Dendritic cell treated with granulocyte-macrophage colony-stimulating factor and Interleukin-4, amounts not matched to agents 40 ng/mL and 50 ng/mL, for 4 days (primary cell): ENCODE measurements at regions not wholly inside any gene's neighbourhood (a gene's known extent, or its start where the extent isn't known, plus 50 kb on each side); places are given as distances from the start of the nearest gene placed in this dataset.

Source experiments
- H3K27ac Mint-ChIP-seq: one replicate; pipeline ENCODE4 v1.8.0; 2022; ENCODE audit warnings: mild to moderate bottlenecking, mixed read lengths
- H3K27me3 Mint-ChIP-seq: one replicate; pipeline ENCODE4 v1.8.0; 2022; ENCODE audit warnings: mild to moderate bottlenecking, mixed read lengths
- H3K36me3 Mint-ChIP-seq: one replicate; pipeline ENCODE4 v1.8.0; 2022; ENCODE audit warnings: low read depth, mixed read lengths
- H3K4me1 Mint-ChIP-seq: one replicate; pipeline ENCODE4 v1.8.0; 2022; ENCODE audit warnings: low read depth, mixed read lengths
- H3K4me3 Mint-ChIP-seq: one replicate; pipeline ENCODE4 v1.8.0; 2022; ENCODE audit warnings: mild to moderate bottlenecking, moderate library complexity, mixed read lengths
- H3K9me3 Mint-ChIP-seq: one replicate; pipeline ENCODE4 v1.8.0; 2022; ENCODE audit warnings: mixed read lengths
- intact Hi-C: fragments of 100-400 bp; cut with micrococcal nuclease; formaldehyde crosslinking; loops from one replicate; pipeline ENCODE4 v1.15.0; 2022

DNA sequence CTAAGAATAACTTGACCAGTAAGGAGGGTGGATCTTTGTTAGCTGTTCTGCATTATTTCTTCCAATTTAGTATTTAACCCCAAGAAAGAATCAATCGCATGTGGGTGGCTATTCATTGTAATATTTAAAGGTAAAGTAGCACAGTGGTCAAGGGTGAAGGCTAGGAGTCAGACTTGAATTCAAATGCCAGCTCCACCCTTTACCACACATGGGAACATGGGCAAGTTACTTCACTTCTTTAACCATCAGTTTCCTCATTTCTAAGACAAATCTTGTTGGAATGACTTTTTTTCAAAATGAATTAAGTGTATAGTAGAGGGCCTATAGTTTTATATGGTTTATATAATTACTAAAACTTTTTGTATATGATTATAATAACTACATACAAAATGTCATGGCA, 71.3 kb upstream of the S1PR1 start:
- Mint-ChIP-seq H3K27ac (no peak overlapping the region), H3K27me3 (no peaks in the 10 kb centered on the region), H3K9me3 (no peaks in the 10 kb centered on the region), H3K4me1 (peaks cover 18% of the 10 kb centered on the region), H3K36me3 (no peaks in the 10 kb centered on the region), H3K4me3 (no peak overlapping the region)
- intact Hi-C loops: no loop called here

DNA sequence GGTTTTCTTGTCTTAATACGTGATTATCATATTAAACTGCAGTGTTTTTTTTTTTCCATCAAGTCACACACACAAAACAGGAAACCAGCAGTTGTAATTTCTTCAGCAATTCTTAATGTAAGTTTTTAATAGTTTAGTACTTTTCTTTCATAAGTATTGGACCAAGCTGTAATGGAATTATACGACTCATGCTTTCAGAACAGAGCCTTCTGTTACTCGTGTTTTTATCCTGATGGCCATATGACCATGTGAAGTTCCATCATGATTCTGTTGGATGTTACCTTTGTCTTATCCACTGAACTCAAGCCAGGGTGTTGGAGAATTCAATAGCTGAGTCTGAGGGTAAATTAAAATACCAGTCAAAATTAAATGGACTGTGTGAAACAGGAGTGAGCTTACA, 72.0 kb upstream of the S1PR1 start:
- Mint-ChIP-seq H3K9me3 (no peaks in the 10 kb centered on the region), H3K27ac (no peak overlapping the region), H3K4me3 (no peak overlapping the region), H3K36me3 (no peaks in the 10 kb centered on the region), H3K4me1 (peaks cover 18% of the 10 kb centered on the region), H3K27me3 (no peaks in the 10 kb centered on the region)
- intact Hi-C loops: no loop called here

DNA sequence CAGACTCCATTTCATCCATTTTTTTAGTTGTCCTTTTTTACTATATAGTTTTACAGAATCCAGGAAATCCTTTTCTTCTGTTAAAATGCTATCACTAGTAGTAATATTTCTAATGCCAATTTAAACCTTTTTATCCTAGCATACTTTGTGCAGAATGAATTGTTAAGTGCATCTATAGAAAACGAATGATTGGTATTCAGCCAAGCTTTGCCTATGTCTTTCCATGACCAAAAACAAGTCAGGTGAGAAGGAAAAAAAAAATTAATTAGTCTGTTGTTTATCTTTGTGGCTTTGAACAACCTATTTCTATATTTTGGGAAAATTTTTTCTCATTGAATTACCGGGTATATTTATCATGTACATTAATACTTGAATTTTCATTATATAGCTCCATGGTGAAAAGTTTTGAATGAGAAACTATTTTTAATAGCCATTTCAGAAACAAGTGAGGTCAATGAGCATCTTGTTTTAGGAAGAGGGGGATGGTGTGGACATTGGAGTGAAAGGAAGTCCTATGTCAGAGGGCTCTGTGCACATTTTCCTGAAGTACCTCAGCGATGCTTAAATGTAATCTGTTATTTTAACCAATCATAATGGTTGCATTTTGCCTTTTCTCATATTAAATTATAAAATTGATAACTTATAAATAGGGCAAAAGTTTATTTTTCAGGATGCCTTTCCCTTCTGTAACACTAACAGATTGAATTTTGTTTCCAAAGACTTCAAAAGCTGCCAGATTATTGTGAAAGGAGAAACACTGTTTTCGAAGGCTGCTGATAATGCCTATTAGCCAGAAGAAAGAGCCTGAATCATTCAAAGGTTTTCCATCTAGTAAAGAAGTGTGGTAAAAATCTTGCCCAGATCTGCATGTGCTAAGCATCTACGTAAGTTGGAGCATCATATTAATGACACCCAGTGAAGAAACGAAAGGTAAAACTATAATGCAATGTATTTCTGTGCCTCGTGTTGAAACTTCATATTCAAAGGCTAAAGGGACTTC, 73.8 kb upstream of the S1PR1 start:
- Mint-ChIP-seq H3K4me1 (peaks cover 18% of the 10 kb centered on the region), H3K4me3 (no peak overlapping the region), H3K9me3 (no peaks in the 10 kb centered on the region), H3K27ac (no peak overlapping the region), H3K27me3 (no peaks in the 10 kb centered on the region), H3K36me3 (no peaks in the 10 kb centered on the region)
- intact Hi-C loops: no loop called here

DNA sequence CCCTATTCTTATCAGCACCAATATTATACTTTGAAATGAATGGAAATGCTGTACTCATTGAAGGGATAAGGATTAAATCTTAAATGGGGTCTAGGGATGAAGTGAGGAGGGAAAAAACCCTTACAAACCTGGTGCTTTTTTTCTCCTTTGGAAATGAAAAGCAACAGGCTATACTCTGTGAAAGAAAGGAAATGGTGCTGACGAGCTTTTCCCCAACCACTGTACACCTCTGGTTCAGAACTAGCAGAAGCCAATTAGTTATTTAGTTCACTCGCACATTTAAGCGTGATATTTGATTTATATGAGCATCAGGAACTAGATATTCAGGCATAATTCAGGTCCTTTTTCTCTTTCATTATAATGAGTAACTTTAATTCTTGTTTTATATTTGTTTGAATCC, 74.5 kb upstream of the S1PR1 start:
- no peak overlapping the region for H3K27ac Mint-ChIP-seq
- intact Hi-C loops: no loop called here
- no peak overlapping the region for H3K4me3 Mint-ChIP-seq
- no peaks in the 10 kb centered on the region for H3K9me3 Mint-ChIP-seq
- H3K27me3 Mint-ChIP-seq: no peaks in the 10 kb centered on the region
- H3K36me3 Mint-ChIP-seq: no peaks in the 10 kb centered on the region
- H3K4me1 Mint-ChIP-seq: peaks cover 13% of the 10 kb centered on the region

DNA sequence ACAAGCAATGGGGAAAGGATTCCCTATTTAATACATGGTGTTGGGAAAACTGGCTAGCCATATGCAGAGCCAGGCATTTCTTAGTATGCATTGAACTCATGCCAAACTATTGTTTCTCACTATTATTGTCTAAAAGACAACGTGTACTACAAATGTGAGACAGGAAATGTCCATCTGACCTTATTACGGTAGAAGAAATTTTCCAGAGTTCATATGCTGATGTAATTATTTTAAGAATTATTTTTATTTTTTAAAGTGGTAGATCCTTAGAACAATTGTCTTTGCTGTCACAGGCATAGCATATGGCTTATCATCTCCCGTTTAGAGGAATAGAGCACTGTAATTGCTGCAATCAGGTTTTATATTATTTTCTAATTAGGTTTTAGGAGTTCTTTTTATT, 75.2 kb upstream of the S1PR1 start:
- H3K36me3 Mint-ChIP-seq: no peaks in the 10 kb centered on the region
- peaks cover 12% of the 10 kb centered on the region for H3K4me1 Mint-ChIP-seq
- H3K4me3 Mint-ChIP-seq: no peak overlapping the region
- intact Hi-C loops: no loop called here
- H3K27me3 Mint-ChIP-seq: no peaks in the 10 kb centered on the region
- H3K9me3 Mint-ChIP-seq: no peaks in the 10 kb centered on the region
- H3K27ac Mint-ChIP-seq: no peak overlapping the region

DNA sequence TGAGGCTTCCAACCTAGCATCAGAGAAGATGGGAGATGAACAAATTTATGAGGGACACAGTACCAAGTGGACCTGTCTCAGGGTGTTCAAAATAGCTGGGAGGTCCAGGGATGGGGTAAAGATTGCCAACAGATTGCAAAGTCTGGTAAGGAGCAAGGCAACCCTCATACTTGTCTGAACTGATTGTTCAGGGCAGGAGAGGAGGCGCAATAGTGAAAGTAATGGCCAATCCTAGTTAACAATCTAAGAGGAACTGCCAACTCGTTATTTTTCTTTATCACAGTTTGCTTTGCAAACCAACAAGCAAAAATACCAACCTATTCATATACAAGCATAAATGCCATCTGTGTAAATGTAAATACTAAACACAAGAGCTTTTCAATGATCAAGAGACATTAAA, 78.4 kb upstream of the S1PR1 start:
- Mint-ChIP-seq H3K27me3 (no peaks in the 10 kb centered on the region), H3K27ac (no peak overlapping the region), H3K4me1 (no peaks in the 10 kb centered on the region), H3K4me3 (no peak overlapping the region), H3K9me3 (no peaks in the 10 kb centered on the region), H3K36me3 (no peaks in the 10 kb centered on the region)
- intact Hi-C loops: no loop called here

DNA sequence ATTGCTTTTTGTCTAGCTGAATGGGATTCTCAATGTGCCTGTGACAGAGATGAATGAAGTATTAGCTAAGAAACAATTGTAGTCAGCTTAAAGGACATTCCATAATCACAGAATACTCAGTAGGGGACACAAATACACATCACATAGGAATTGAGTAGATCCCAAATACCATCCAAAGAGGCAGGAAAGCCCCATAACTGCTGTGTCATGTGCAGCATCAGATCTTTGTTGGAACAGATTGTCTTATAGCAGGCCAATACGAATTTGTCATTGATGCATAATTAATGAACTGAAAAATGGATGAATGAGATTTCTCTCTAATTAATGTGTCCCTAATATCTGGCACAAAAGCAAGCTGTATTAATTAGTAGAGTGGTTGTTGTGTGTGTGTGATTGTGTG, 82.3 kb upstream of the S1PR1 start:
- no peaks in the 10 kb centered on the region for H3K36me3 Mint-ChIP-seq
- H3K27ac Mint-ChIP-seq: no peak overlapping the region
- no peaks in the 10 kb centered on the region for H3K27me3 Mint-ChIP-seq
- intact Hi-C loops: no loop called here
- no peaks in the 10 kb centered on the region for H3K4me1 Mint-ChIP-seq
- H3K9me3 Mint-ChIP-seq: no peaks in the 10 kb centered on the region
- H3K4me3 Mint-ChIP-seq: no peak overlapping the region

DNA sequence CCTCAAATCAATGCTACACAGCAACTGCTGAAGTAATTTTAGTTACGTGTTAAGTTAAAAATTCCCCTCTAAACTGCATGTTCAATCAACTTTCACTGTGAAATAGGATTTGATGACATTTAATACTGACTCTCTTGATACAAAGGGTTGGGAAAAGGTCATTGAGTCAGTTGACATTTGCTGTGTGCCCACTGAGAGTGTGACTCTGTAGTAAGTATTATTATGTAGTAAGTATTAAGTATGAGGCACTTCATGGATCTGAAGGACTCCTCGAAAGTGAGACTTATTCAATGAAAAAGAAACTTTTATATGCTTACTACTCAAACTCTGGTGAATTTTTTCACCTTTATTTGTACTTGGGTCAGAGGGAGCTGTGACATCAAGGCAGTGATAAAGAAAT, 83.1 kb upstream of the S1PR1 start:
- Mint-ChIP-seq H3K9me3 (no peaks in the 10 kb centered on the region), H3K27ac (no peak overlapping the region), H3K36me3 (no peaks in the 10 kb centered on the region), H3K4me3 (no peak overlapping the region), H3K4me1 (no peaks in the 10 kb centered on the region), H3K27me3 (no peaks in the 10 kb centered on the region)
- intact Hi-C loops: no loop called here

DNA sequence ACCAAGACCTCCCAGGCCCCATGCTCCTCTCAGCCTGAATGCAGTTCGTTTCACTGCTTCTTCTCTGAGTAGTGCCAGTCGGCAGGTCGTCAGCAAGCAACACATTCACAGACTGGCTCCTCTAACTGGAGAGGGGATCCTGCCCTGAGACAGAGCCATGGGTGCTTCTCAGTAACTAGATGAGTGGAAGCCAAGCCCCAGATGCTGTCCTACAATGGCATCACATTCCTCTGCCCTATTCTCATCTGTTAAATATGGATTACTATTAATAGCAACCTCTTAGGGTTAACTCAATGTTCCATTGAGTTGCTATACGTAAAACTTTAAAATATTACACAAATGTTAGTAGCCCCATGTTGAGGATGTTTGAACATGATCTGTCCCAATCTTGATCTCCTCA, 84.2 kb upstream of the S1PR1 start:
- no peaks in the 10 kb centered on the region for H3K9me3 Mint-ChIP-seq
- no peaks in the 10 kb centered on the region for H3K36me3 Mint-ChIP-seq
- H3K27me3 Mint-ChIP-seq: no peaks in the 10 kb centered on the region
- intact Hi-C loops: no loop called here
- H3K4me3 Mint-ChIP-seq: no peak overlapping the region
- H3K4me1 Mint-ChIP-seq: no peaks in the 10 kb centered on the region
- H3K27ac Mint-ChIP-seq: no peak overlapping the region

DNA sequence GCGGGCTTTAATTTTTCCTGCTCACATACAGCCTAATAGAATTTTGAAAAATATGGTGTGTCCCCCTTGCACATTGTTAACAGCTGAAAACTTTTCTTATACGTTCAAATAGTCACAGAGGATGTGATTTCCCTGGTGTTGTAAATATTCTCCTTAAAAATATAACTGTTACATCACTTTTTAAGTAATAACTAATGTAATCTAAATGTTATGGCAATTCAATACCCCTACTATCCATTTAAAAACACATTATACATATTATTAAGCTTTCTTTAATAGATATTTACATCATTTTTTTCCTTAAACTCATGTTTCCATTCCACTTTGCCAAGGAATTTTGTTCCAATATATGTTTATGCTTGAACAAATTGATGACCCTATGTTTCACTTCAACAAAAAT, 85.5 kb upstream of the S1PR1 start:
- intact Hi-C loops: no loop called here
- no peaks in the 10 kb centered on the region for H3K4me1 Mint-ChIP-seq
- H3K36me3 Mint-ChIP-seq: no peaks in the 10 kb centered on the region
- H3K9me3 Mint-ChIP-seq: no peaks in the 10 kb centered on the region
- H3K27ac Mint-ChIP-seq: no peak overlapping the region
- no peak overlapping the region for H3K4me3 Mint-ChIP-seq
- no peaks in the 10 kb centered on the region for H3K27me3 Mint-ChIP-seq

DNA sequence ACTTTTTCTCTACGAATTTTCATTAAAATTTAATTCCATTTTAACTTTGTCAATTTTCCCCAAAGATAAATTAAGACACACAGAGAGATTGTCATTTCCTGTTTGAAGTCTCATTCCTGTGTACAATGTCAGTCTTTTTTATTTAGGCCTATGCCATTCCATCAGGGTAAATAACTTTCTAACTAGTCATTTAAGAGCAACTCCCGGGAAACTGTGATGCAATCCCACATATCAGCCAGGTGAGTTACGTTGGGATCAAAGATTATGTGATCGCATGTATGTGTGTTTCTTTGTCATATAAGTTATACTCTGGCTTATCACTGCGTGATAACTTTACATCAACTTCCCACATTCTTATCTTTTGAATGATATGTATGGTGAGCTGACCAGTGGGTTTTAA, 86.1 kb upstream of the S1PR1 start:
- H3K27ac Mint-ChIP-seq: no peak overlapping the region
- H3K9me3 Mint-ChIP-seq: no peaks in the 10 kb centered on the region
- H3K4me3 Mint-ChIP-seq: no peak overlapping the region
- intact Hi-C loops: no loop called here
- H3K27me3 Mint-ChIP-seq: no peaks in the 10 kb centered on the region
- no peaks in the 10 kb centered on the region for H3K36me3 Mint-ChIP-seq
- H3K4me1 Mint-ChIP-seq: no peaks in the 10 kb centered on the region

DNA sequence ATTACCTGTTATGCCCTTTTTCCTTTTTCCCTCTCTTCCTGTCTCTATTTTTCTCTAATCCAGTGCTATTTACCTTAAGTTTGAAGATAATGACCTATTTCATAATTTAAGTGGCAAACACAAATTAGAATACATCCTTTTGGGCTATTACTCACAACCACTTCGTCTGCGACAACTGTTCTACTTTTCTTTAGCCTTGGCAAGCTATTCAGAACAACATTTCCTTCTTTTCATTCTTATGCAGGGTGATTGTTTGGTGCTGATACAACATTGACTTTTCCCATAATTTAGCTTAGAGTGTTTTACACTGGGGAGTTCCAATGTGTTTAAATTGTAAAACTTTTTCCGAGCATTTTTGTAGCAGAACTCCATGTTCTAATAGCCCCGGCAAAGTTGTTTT, 86.6 kb upstream of the S1PR1 start:
- intact Hi-C loops: no loop called here
- no peak overlapping the region for H3K27ac Mint-ChIP-seq

DNA sequence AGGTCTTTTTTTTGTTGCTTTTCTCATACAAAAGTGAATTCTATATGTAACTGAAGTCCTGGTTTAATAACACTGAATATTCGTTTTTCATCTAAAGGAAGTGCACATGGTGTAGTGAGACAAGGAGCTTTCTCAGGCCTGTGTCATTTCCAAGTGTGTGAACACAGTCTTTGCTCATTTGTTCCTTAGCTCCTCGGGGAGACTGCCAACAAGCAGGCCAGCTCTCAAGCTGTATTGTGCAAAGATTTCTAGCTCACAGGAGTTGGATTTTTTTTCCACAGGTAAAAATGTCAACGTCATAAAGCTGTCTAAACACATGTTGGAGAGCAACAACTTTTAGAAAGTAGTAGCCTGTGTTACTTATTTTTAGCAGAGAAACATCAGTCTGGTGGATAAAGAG, 87.8 kb upstream of the S1PR1 start:
- Mint-ChIP-seq H3K4me3 (no peak overlapping the region), H3K27ac (no peak overlapping the region), H3K36me3 (no peaks in the 10 kb centered on the region), H3K4me1 (no peaks in the 10 kb centered on the region), H3K27me3 (no peaks in the 10 kb centered on the region), H3K9me3 (no peaks in the 10 kb centered on the region)
- intact Hi-C loops: no loop called here

More for the DNA sequence above, 86.6 kb upstream of the S1PR1 start:
- Mint-ChIP-seq H3K27me3 (no peaks in the 10 kb centered on the region), H3K36me3 (no peaks in the 10 kb centered on the region), H3K9me3 (no peaks in the 10 kb centered on the region), H3K4me3 (no peak overlapping the region), H3K4me1 (no peaks in the 10 kb centered on the region)

DNA sequence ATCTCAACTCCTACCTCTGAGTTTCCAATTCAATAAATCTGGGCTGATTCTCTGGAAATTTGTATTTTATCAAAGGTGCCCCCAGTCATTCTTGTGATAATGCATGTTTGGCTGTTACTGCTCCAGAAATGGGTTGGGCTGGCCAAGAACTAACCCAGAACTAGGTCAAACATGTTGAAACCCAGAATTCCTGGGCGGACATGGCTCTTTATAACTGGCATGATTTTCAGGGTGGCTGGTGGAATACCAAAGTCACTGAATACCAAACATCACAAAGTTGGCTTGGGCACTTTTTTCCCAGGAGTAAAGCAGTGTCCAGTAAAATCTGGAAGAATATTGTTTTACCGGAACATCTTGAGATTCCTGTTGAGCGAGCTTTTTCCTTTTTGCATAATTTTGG, 89.4 kb upstream of the S1PR1 start:
- Mint-ChIP-seq H3K36me3 (no peaks in the 10 kb centered on the region), H3K9me3 (no peaks in the 10 kb centered on the region), H3K27me3 (no peaks in the 10 kb centered on the region), H3K27ac (no peak overlapping the region), H3K4me3 (no peak overlapping the region), H3K4me1 (no peaks in the 10 kb centered on the region)
- intact Hi-C loops: no loop called here

DNA sequence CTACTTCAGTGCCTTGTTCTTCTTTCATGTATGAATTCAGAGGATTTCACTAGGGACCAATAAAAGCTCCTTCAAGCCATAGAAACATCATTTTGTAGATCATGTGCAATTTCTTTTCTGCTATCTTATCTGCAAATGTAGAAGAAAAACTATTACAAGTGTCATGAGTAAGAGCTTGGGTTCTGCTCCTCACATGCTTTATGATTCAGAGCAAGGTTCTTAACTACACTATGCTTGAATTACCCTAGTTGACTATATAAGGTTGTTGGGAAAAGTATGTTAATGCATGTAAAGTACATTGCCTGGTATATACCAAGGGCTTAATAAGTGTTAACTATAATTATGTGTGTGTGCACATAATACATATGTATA, 91.4 kb upstream of the S1PR1 start:
- no peaks in the 10 kb centered on the region for H3K4me1 Mint-ChIP-seq
- H3K36me3 Mint-ChIP-seq: no peaks in the 10 kb centered on the region
- H3K27me3 Mint-ChIP-seq: no peaks in the 10 kb centered on the region
- no peak overlapping the region for H3K27ac Mint-ChIP-seq
- H3K9me3 Mint-ChIP-seq: no peaks in the 10 kb centered on the region
- intact Hi-C loops: no loop called here
- no peak overlapping the region for H3K4me3 Mint-ChIP-seq
